ENCODE measurements at regions not wholly inside any gene's neighbourhood (a gene's known extent, or its start where the extent isn't known, plus 50 kb on each side); places are given as distances from the start of the nearest gene placed in this dataset.

DNA sequence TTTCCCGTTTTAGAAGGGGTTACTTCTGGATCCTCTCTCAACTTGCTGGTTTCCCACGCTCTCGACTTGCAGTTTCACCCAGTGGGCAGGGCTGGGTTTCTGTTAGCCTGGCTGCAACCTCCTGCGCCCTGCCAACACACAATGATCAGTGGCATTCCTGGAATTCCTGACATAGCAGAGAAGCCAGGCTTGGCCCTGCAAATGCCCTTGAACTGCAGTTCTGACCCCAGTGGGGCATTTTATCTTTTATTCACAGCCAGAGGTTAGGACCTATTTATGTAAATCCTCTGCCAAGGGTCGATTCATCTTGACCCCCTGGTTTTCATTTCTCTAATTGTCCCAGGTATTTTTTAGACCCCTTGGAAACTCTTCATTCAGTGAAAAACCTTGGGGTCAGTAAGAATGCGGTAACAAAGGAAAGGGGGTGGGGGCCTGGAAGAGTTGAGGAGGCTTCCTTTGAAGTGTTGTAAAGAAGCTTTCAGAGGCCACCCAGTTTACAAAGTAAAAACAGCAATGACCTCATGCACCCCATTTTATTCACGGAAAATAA lies 217.6 kb downstream of the ZNF674 start (continued):
- peak; percentile 61; the same call in 1 of the 2 replicates for TF ChIP-seq IRF2 (CRISPR knock-in tag; IDR thresholded peaks at IDR 0.05)
- TF ChIP-seq ZNF546 (CRISPR knock-in tag; conservative IDR thresholded peaks at IDR 0.05): no peak
- TF ChIP-seq ZBTB1 (CRISPR knock-in tag; IDR thresholded peaks at IDR 0.05; ENCODE audit: borderline replicate concordance): no peak
- TF ChIP-seq, protein P1, sequence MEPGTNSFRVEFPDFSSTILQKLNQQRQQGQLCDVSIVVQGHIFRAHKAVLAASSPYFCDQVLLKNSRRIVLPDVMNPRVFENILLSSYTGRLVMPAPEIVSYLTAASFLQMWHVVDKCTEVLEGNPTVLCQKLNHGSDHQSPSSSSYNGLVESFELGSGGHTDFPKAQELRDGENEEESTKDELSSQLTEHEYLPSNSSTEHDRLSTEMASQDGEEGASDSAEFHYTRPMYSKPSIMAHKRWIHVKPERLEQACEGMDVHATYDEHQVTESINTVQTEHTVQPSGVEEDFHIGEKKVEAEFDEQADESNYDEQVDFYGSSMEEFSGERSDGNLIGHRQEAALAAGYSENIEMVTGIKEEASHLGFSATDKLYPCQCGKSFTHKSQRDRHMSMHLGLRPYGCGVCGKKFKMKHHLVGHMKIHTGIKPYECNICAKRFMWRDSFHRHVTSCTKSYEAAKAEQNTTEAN (CRISPR knock-in tag; conservative IDR thresholded peaks at IDR 0.05): peak; percentile 48; the same call in 1 of the 2 replicates
- TF ChIP-seq RFXAP (CRISPR knock-in tag; IDR thresholded peaks at IDR 0.05; ENCODE audit: borderline replicate concordance): no peak; the same call in 1 of the 2 replicates
- no peak for TF ChIP-seq ZNF44 (CRISPR knock-in tag; IDR thresholded peaks at IDR 0.05)
- no peak for TF ChIP-seq ZFP1 (CRISPR knock-in tag; IDR thresholded peaks at IDR 0.05)
- no peak for TF ChIP-seq ZNF670 (CRISPR knock-in tag; IDR thresholded peaks at IDR 0.05; ENCODE audit: borderline replicate concordance)
- no peak for TF ChIP-seq RBM22 (optimal IDR thresholded peaks at IDR 0.05; ENCODE audit: low read length)
- peak; percentile 80 for TF ChIP-seq NFIC (IDR thresholded peaks at IDR 0.05; ENCODE audit: low read length)
- 0 out of 2 replicates have a peak, but pooled peaks have one; percentile 46 for TF ChIP-seq SNAPC2 (CRISPR knock-in tag; IDR thresholded peaks at IDR 0.05)
- TF ChIP-seq, protein P2, sequence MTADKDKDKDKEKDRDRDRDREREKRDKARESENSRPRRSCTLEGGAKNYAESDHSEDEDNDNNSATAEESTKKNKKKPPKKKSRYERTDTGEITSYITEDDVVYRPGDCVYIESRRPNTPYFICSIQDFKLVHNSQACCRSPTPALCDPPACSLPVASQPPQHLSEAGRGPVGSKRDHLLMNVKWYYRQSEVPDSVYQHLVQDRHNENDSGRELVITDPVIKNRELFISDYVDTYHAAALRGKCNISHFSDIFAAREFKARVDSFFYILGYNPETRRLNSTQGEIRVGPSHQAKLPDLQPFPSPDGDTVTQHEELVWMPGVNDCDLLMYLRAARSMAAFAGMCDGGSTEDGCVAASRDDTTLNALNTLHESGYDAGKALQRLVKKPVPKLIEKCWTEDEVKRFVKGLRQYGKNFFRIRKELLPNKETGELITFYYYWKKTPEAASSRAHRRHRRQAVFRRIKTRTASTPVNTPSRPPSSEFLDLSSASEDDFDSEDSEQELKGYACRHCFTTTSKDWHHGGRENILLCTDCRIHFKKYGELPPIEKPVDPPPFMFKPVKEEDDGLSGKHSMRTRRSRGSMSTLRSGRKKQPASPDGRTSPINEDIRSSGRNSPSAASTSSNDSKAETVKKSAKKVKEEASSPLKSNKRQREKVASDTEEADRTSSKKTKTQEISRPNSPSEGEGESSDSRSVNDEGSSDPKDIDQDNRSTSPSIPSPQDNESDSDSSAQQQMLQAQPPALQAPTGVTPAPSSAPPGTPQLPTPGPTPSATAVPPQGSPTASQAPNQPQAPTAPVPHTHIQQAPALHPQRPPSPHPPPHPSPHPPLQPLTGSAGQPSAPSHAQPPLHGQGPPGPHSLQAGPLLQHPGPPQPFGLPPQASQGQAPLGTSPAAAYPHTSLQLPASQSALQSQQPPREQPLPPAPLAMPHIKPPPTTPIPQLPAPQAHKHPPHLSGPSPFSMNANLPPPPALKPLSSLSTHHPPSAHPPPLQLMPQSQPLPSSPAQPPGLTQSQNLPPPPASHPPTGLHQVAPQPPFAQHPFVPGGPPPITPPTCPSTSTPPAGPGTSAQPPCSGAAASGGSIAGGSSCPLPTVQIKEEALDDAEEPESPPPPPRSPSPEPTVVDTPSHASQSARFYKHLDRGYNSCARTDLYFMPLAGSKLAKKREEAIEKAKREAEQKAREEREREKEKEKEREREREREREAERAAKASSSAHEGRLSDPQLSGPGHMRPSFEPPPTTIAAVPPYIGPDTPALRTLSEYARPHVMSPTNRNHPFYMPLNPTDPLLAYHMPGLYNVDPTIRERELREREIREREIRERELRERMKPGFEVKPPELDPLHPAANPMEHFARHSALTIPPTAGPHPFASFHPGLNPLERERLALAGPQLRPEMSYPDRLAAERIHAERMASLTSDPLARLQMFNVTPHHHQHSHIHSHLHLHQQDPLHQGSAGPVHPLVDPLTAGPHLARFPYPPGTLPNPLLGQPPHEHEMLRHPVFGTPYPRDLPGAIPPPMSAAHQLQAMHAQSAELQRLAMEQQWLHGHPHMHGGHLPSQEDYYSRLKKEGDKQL (CRISPR knock-in tag; IDR thresholded peaks at IDR 0.05; ENCODE audit: low read depth): 0 out of 2 replicates have a peak, but pooled peaks have one; percentile 23
- no peak for TF ChIP-seq REL (CRISPR knock-in tag; conservative IDR thresholded peaks at IDR 0.05)
- peak; percentile 50 to 72; a peak in 3 of 4 replicates for TF ChIP-seq POLR2A (IDR thresholded peaks at IDR 0.05; ENCODE audit: insufficient read depth in 1 of 2, low read depth in 2 of 2, low read length in 2 of 2)
- TF ChIP-seq GPN1 (CRISPR knock-in tag; IDR thresholded peaks at IDR 0.05; ENCODE audit: borderline replicate concordance): no peak
- TF ChIP-seq, protein P3, sequence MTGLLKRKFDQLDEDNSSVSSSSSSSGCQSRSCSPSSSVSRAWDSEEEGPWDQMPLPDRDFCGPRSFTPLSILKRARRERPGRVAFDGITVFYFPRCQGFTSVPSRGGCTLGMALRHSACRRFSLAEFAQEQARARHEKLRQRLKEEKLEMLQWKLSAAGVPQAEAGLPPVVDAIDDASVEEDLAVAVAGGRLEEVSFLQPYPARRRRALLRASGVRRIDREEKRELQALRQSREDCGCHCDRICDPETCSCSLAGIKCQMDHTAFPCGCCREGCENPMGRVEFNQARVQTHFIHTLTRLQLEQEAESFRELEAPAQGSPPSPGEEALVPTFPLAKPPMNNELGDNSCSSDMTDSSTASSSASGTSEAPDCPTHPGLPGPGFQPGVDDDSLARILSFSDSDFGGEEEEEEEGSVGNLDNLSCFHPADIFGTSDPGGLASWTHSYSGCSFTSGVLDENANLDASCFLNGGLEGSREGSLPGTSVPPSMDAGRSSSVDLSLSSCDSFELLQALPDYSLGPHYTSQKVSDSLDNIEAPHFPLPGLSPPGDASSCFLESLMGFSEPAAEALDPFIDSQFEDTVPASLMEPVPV (CRISPR knock-in tag; IDR thresholded peaks at IDR 0.05): no peak
- no peak for TF ChIP-seq EZH2 (conservative IDR thresholded peaks at IDR 0.05; ENCODE audit: low read depth, low read length)
- TF ChIP-seq ZNF615 (CRISPR knock-in tag; IDR thresholded peaks at IDR 0.05; ENCODE audit: borderline replicate concordance): no peak
- TF ChIP-seq NR2F6 (IDR thresholded peaks at IDR 0.05): peak; percentile 96
- TF ChIP-seq NR2F6 (CRISPR knock-in tag; IDR thresholded peaks at IDR 0.05): peak; percentile 94
- TF ChIP-seq, protein P4, sequence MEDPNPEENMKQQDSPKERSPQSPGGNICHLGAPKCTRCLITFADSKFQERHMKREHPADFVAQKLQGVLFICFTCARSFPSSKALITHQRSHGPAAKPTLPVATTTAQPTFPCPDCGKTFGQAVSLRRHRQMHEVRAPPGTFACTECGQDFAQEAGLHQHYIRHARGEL (CRISPR knock-in tag; IDR thresholded peaks at IDR 0.05): no peak
- TF ChIP-seq MEF2D (CRISPR knock-in tag; IDR thresholded peaks at IDR 0.05): peak; percentile 37; the same call in 1 of the 2 replicates
- no peak for TF ChIP-seq REXO4 (CRISPR knock-in tag; IDR thresholded peaks at IDR 0.05; ENCODE audit: borderline replicate concordance)
- no peak for TF ChIP-seq NAIF1 (CRISPR knock-in tag; IDR thresholded peaks at IDR 0.05; ENCODE audit: borderline replicate concordance)
